HepG2 (cell line): ENCODE measurements at regions not wholly inside any gene's neighbourhood (a gene's known extent, or its start where the extent isn't known, plus 50 kb on each side); places are given as distances from the start of the nearest gene placed in this dataset.

Experiments
- ATAC-seq: fragments of 200-7000 bp; cut with Tn5 transposase; 3 replicates; pipeline ENCODE4 v1.9.1; 2020; ENCODE audit warnings: mild to moderate bottlenecking, moderate library complexity
- BruUV-seq: library from RNA; stranded (reverse); fragments of 400-500 nt; replicated peaks from 2 replicates; lab custom pipeline; 2021; lab: Mats Ljungman, UMichigan
- CTCF ChIA-PET: fragments of 300-600 bp; formaldehyde crosslinking; extraction: SDS; loops from one replicate; lab custom pipeline; 2021; ENCODE audit warnings: low total read pairs, inconsistent platforms, low intra/inter-chr PET ratio; lab: Yijun Ruan, JAX
- POLR2A ChIA-PET: fragments of 350-600 bp; sonication (Branson Sonifier 250); formaldehyde crosslinking; loops from one replicate; lab custom pipeline; 2020; ENCODE audit warnings: antibody characterized with exemption, inconsistent platforms; lab: Yijun Ruan, JAX
- DNase-seq: peaks from one replicate; pipeline ENCODE4 v3.0.0-alpha.2; 2015; ENCODE audit warnings: low spot score
- FAIRE-seq: peaks from 3 replicates; lab custom pipeline; 2011; peaks lifted over from hg19 to GRCh38; lab: Jason Lieb, UNC
- H2AFZ ChIP-seq: one replicate; pipeline ENCODE4 v1.6.1; 2011; ENCODE audit warnings: low read length, inconsistent platforms
- H3K27ac ChIP-seq: fragments of 300-600 bp; 3 replicates; pipeline ENCODE4 v1.8.0; 2011; ENCODE audit warnings: mixed run types, mild to moderate bottlenecking, mixed read lengths, low read length, inconsistent platforms; ENCODE audit not compliant: insufficient read depth; ENCODE audit errors: extremely low read length
- H3K27me3 ChIP-seq, 2 experiments: fragments of 200-600 bp in 1 of 2; 2 replicates in 1 of 2; 3 replicates in 1 of 2; pipeline versions ENCODE4 v1.6.0 to v1.8.0; 2011; ENCODE audit warnings: low read length in 2 of 2, mild to moderate bottlenecking in 2 of 2, moderate library complexity in 2 of 2, inconsistent platforms in 1 of 2; ENCODE audit not compliant: insufficient read depth in 2 of 2, control insufficient read depth in 1 of 2
- H3K36me3 ChIP-seq, 2 experiments: fragments of 200-600 bp in 1 of 2; replicated peaks in 1 of 2; 2 replicates in 1 of 2; 3 replicates in 1 of 2; pipeline versions ENCODE4 v1.5.1 to v1.8.0; 2011; ENCODE audit warnings: low read length in 2 of 2, inconsistent platforms in 1 of 2; ENCODE audit not compliant: insufficient read depth in 2 of 2, control insufficient read depth in 1 of 2
- H3K4me1 ChIP-seq: 2 replicates; pipeline ENCODE4 v1.5.1; 2012; ENCODE audit warnings: low read length, inconsistent platforms; ENCODE audit not compliant: insufficient read depth
- H3K4me2 ChIP-seq: 2 replicates; pipeline ENCODE4 v1.6.0; 2011; ENCODE audit warnings: low read depth, low read length, inconsistent platforms
- H3K4me3 ChIP-seq, 3 experiments: fragments of 200-600 bp in 1 of 3; sonication (generic), shearing (Covaris generic) in 1 of 3; replicated peaks in 1 of 3; 2 replicates each; pipeline ENCODE4 v1.5.1; 2011 to 2016; ENCODE audit warnings: low read length in 3 of 3, inconsistent platforms in 2 of 3, low read depth in 2 of 3, mild to moderate bottlenecking in 2 of 3, control low read depth in 1 of 3, mixed read lengths in 1 of 3; ENCODE audit not compliant: insufficient read depth in 1 of 3
- H3K79me2 ChIP-seq: one replicate; pipeline ENCODE4 v1.6.1; 2011; ENCODE audit warnings: low read length, inconsistent platforms; ENCODE audit not compliant: insufficient read depth
- H3K9ac ChIP-seq: 2 replicates; pipeline ENCODE4 v1.6.0; 2011; ENCODE audit warnings: mild to moderate bottlenecking, low read depth, low read length, inconsistent platforms; ENCODE audit not compliant: insufficient read depth
- H3K9me3 ChIP-seq: 2 replicates; pipeline ENCODE4 v1.5.1; 2012; ENCODE audit warnings: mild to moderate bottlenecking, low read length
- H4K20me1 ChIP-seq: 2 replicates; pipeline ENCODE4 v1.6.0; 2011; ENCODE audit warnings: inconsistent platforms, mild to moderate bottlenecking, low read length, moderate library complexity; ENCODE audit not compliant: insufficient read depth
- MTF1 ChIP-seq: sonication (generic); formaldehyde crosslinking; IDR thresholded peaks from 2 replicates; pipeline ENCODE4 v1.5.0; 2020; ENCODE audit warnings: missing genetic modification reagents
- MYPOP ChIP-seq: sonication (generic); formaldehyde crosslinking; IDR thresholded peaks from 2 replicates; pipeline ENCODE4 v1.8.1; 2023; ENCODE audit warnings: mild to moderate bottlenecking, moderate library complexity, missing genetic modification reagents
- PRDM15 ChIP-seq: sonication (generic); formaldehyde crosslinking; IDR thresholded peaks from 2 replicates; pipeline ENCODE4 v1.4.0; 2020; ENCODE audit warnings: missing genetic modification reagents
- RARA ChIP-seq: IDR thresholded peaks from 2 replicates; pipeline ENCODE4 v1.6.1; 2016; ENCODE audit warnings: missing genetic modification reagents, missing compliant biosample characterization
- THAP7 ChIP-seq: sonication (generic); formaldehyde crosslinking; IDR thresholded peaks from 2 replicates; pipeline ENCODE4 v1.8.1; 2023; ENCODE audit warnings: mild to moderate bottlenecking, missing genetic modification reagents
- ZFP36L1 ChIP-seq: sonication (generic); formaldehyde crosslinking; IDR thresholded peaks from 2 replicates; pipeline ENCODE4 v1.8.0; 2022; ENCODE audit warnings: mild to moderate bottlenecking, missing genetic modification reagents, moderate library complexity
- ZNF558 ChIP-seq: sonication (generic); formaldehyde crosslinking; IDR thresholded peaks from 2 replicates; pipeline ENCODE4 v1.9.0; 2022; ENCODE audit warnings: mild to moderate bottlenecking, missing genetic modification reagents, borderline replicate concordance
- WGBS: methylation state at CpG from one replicate; pipeline ENCODE4 v1.1.6; 2017; ENCODE audit warnings: low lambda C conversion rate; 5-methylcytosine and 5-hydroxymethylcytosine counted together
- in situ Hi-C: cut with HindIII; loops from 2 replicates; pipeline ENCODE4 v1.10.0; 2017; ENCODE audit warnings: low pct_unique_long_range_greater_than_20kb; ENCODE audit not compliant: extremely low pct_ligation_motif_present
- intact Hi-C: fragments of 100-400 bp; cut with micrococcal nuclease; formaldehyde crosslinking; loops from one replicate; pipeline ENCODE4 v1.10.0; 2022; ENCODE audit not compliant: unreplicated experiment

GRCh38 chr7:51950813-51951212 is 634.2 kb upstream of the COBL start (continued):
- no peak for TF ChIP-seq PRDM15 (CRISPR knock-in tag)
- no peak for TF ChIP-seq MYPOP (CRISPR knock-in tag)
- TF ChIP-seq ZNF558, result no peak

- Histone ChIP-seq H3K9me3 (no peaks in the 10 kb centered on the region), H2AFZ (no peak overlapping the region), H3K27me3 (no peaks in the 10 kb centered on the region), H4K20me1 (no peaks in the 10 kb centered on the region), H3K27ac (no peak overlapping the region), H3K4me1 (no peaks in the 10 kb centered on the region), H3K36me3 (no peaks in the 10 kb centered on the region), H3K79me2 (no peaks in the 10 kb centered on the region), H3K4me3 (no peak overlapping the region), H3K4me2 (no peak overlapping the region), H3K9ac (no peak overlapping the region)
- in situ Hi-C loops (no loop called here), intact Hi-C loops (no loop called here)
- CTCF ChIA-PET, result no interaction called here
- no peak for TF ChIP-seq THAP7 (CRISPR knock-in tag)
- no peak for TF ChIP-seq RARA (CRISPR knock-in tag)
- no peak for TF ChIP-seq MTF1
- no peak for TF ChIP-seq ZFP36L1 (CRISPR knock-in tag)
- no TSS peak for BruUV-seq
- 61% methylated on average over 9 of the region's 9 CpGs for WGBS
- DNase-seq (no peak), FAIRE-seq (no peak), ATAC-seq (no peak)
- POLR2A ChIA-PET, result no interaction called here
Observed at GRCh38 chr7:51949726-51950644, 633.4 kb upstream of the COBL start.
